ENCODE measurements at regions not wholly inside any gene's neighbourhood (a gene's known extent, or its start where the extent isn't known, plus 50 kb on each side); places are given as distances from the start of the nearest gene placed in this dataset.
A peak's percentile ranks its signal among the peaks of the same experiment; 100 is the strongest.

DNA sequence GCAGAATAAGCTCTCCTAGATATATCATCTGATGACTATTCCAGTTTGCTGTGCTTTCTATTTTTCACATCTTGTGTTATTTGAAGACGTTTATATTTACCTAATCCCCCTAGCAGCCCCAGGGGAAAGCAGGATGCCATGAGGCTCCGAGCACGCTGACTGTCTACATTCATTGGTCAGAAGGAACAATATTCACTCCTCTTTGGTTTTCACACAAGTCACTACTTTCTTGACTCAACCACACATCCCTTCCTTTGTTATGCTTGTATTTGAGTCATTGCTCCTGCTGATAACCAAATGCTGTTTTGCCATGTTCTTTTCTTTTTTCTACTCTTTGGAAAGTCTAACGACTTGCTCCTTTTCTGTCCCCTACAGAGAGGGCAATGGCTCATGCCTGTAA, 86.5 kb upstream of the SLC38A2 start:
- TF ChIP-seq, protein P1, sequence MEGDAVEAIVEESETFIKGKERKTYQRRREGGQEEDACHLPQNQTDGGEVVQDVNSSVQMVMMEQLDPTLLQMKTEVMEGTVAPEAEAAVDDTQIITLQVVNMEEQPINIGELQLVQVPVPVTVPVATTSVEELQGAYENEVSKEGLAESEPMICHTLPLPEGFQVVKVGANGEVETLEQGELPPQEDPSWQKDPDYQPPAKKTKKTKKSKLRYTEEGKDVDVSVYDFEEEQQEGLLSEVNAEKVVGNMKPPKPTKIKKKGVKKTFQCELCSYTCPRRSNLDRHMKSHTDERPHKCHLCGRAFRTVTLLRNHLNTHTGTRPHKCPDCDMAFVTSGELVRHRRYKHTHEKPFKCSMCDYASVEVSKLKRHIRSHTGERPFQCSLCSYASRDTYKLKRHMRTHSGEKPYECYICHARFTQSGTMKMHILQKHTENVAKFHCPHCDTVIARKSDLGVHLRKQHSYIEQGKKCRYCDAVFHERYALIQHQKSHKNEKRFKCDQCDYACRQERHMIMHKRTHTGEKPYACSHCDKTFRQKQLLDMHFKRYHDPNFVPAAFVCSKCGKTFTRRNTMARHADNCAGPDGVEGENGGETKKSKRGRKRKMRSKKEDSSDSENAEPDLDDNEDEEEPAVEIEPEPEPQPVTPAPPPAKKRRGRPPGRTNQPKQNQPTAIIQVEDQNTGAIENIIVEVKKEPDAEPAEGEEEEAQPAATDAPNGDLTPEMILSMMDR (IDR thresholded peaks at IDR 0.05; ENCODE audit: low read depth, low read length, missing control alignments): no peak
- in situ Hi-C loops (cut with HindIII; ENCODE audit: low pct_ligation_motif_present, low sequenced_read_pairs): no loop called here
- Histone ChIP-seq H3K27ac (peak overlapping the region; percentile 53), H3K4me3 (ENCODE audit: low read depth, low read length) (no peak overlapping the region), H3K36me3 (replicated peaks) (no peaks in the 10 kb centered on the region), H3K27me3 (replicated peaks) (no peaks in the 10 kb centered on the region)
- DNase-seq: peak; percentile 94

DNA sequence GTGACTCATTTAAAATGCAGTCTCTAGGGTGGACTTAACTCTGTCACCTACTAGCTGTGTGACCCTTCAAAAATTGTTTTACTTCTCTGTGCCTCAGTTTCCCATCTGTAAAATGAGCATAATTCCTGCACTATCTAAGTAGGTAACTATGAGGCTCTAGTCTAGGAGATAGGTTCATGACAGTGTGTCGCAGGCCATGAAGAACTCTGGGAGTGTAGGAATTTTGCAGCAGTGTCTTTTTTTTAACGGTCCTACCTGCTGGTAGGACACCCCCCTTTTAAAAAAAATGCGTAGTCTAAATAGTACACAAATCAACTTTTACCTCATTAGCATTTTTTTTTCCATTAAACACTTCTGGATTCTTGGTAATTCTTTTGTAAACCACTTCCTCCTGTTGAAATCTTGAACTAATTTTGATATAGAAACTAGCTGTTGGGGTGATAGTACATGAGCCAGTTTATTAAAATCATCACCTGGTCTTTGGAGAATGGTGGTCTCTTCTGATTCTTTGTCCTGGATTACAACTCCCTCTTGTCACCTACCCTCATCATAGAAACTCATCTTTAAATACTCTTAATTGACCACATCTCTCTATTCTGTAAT, 86.0 kb upstream of the SLC38A2 start:
- Histone ChIP-seq H3K4me3 (ENCODE audit: low read depth, low read length) (no peak overlapping the region), H3K36me3 (replicated peaks) (no peaks in the 10 kb centered on the region), H3K27me3 (replicated peaks) (no peaks in the 10 kb centered on the region), H3K27ac (peak overlapping the region; percentile 53)
- no peak for DNase-seq
- TF ChIP-seq, protein P1 (IDR thresholded peaks at IDR 0.05; ENCODE audit: low read depth, low read length, missing control alignments): no peak
- in situ Hi-C loops (cut with HindIII; ENCODE audit: low pct_ligation_motif_present, low sequenced_read_pairs): no loop called here

DNA sequence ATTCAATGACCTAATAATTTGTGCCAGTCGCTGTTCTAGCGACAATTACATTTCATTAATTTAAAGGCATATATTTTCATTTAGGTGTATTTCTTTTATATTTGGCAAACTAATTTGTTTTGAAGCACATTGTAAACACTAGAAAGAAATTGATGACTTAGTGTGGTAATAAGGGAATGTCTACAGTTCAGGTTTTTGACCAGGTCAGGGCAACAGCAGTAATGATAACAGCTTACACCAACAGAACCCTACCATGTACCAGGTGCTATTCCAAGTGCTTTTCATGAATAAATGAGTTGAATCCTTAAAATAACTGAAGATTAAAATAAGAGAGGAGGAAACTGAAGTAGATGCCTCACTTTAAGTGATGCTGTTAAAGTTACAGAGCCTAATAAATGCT, 85.4 kb upstream of the SLC38A2 start:
- TF ChIP-seq, protein P1 (IDR thresholded peaks at IDR 0.05; ENCODE audit: low read depth, low read length, missing control alignments): no peak
- in situ Hi-C loops (cut with HindIII; ENCODE audit: low pct_ligation_motif_present, low sequenced_read_pairs): no loop called here
- no peak overlapping the region for H3K27ac ChIP-seq
- no peak overlapping the region for H3K4me3 ChIP-seq (ENCODE audit: low read depth, low read length)
- no peaks in the 10 kb centered on the region for H3K27me3 ChIP-seq (replicated peaks)
- H3K36me3 ChIP-seq (replicated peaks): no peaks in the 10 kb centered on the region
- DNase-seq: no peak

DNA sequence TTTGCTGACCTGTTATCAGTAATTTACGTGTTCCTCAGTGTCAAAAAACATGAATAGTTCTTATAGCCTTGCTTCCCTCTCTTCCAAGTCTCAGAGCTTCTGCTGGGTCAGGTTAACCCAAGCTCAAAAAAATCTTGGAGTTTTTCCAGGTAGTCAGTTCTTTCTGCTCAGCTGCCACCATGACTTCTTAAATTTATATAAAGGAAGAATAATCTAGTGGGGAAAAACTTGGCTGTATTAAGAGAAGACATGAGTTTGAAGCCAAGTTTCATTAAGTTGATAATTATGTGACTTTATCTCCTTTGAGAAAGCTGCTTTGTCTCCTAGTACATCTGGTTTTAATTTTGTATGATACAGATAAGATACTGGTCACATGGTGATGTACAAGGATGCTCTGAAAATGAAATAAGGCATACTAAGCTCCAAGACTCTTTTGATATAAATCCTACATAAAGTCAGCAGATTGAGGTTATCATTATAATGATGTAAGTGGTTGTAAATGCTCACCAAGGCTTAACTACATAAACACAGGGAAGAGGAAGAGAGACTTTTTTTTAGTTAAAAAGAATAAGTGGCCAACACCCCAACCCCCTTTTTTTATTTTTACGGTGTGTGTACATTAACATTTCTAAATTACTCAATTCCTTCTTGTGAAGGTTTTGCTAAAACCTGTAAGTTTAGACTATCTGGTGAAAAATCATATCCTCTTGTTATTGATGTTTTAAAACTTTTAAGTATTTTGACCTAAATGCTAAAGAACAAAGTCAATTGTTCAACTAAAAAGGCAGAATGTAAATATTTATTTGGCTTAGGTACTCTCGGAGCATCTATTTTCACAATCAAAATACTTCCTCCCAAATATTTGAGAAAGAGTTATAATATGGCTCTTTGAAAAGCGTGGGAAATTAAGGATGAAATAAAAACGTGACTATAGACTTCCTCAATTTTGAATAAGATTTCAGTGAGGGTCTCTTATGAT, 84.1 kb upstream of the SLC38A2 start:
- no peak for DNase-seq
- Histone ChIP-seq H3K27ac (no peak overlapping the region), H3K4me3 (ENCODE audit: low read depth, low read length) (no peak overlapping the region), H3K27me3 (replicated peaks) (no peaks in the 10 kb centered on the region), H3K36me3 (replicated peaks) (no peaks in the 10 kb centered on the region)
- in situ Hi-C loops (cut with HindIII; ENCODE audit: low pct_ligation_motif_present, low sequenced_read_pairs): no loop called here
- TF ChIP-seq, protein P1 (IDR thresholded peaks at IDR 0.05; ENCODE audit: low read depth, low read length, missing control alignments): no peak

DNA sequence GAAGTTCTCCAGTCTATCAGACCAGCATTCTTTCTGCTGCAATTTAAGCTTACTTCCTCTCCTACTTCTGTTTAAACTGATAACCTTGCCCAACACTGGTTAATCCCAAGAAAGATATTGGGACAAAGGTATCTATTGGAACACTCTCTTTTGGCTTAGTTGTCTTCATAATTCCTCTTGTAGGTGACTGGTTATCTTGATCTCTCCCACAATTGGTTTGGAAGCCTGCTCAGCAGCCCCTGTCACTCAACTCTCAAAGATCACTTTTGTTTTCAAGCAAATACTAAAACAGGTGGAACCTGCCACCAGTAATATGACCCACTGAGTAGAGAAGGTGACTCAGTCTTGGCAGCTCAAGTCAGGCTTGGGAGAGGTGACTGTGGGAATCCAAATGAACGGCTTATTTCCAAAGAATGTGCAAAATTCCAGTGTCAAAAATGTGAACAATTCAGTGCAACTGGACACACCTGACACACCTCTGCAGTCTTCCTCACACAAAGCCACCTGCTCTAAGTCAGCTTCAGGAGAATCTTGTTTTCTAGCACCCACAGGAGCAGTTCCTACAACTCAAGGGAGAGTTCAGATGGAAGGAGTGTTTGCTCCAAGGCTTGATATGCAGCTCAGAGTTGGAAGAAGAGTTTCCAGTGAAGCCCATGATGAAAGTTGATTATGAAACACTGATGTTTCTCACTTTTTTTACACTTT, 83.2 kb upstream of the SLC38A2 start:
- no peak overlapping the region for H3K27ac ChIP-seq
- TF ChIP-seq, protein P1 (IDR thresholded peaks at IDR 0.05; ENCODE audit: low read depth, low read length, missing control alignments): no peak

More for the DNA sequence above, 83.2 kb upstream of the SLC38A2 start:
- no peak for DNase-seq
- no peaks in the 10 kb centered on the region for H3K36me3 ChIP-seq (replicated peaks)
- no peaks in the 10 kb centered on the region for H3K27me3 ChIP-seq (replicated peaks)
- in situ Hi-C loops (cut with HindIII; ENCODE audit: low pct_ligation_motif_present, low sequenced_read_pairs): no loop called here
- H3K4me3 ChIP-seq (ENCODE audit: low read depth, low read length): no peak overlapping the region

Measured in brain microvascular endothelial cell (primary cell).